ENCODE measurements at regions not wholly inside any gene's neighbourhood (a gene's known extent, or its start where the extent isn't known, plus 50 kb on each side); places are given as distances from the start of the nearest gene placed in this dataset.
"Not testable (repeated sequence)": the region's sequence is repeated elsewhere in the genome, so short reads cannot be mapped to it uniquely, and the experiment has no call there.

GRCh38 chr7:86592185-86592584 is 51.5 kb upstream of the GRM3 start:
- no peak for DNase-seq (ENCODE audit: low spot score)

DNA sequence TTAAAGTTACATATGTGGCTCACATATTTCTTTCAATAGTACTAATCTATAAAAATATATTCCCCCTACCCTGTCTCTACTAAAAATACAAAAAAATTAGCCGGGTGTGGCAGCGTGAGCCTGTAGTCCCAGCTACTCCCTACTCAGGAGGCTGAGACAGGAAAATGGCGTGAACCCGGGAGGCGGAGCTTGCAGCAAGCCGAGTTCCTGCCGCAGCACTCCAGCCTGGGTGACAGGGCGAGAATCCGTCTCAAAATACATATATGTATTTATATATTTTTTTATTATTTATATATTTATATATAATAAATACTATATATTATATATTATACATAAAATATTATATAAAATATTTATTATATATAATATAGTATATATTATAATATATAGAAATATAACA is 69.7 kb upstream of the GRM3 start:
- DNase-seq (ENCODE audit: low spot score) = no peak

DNA sequence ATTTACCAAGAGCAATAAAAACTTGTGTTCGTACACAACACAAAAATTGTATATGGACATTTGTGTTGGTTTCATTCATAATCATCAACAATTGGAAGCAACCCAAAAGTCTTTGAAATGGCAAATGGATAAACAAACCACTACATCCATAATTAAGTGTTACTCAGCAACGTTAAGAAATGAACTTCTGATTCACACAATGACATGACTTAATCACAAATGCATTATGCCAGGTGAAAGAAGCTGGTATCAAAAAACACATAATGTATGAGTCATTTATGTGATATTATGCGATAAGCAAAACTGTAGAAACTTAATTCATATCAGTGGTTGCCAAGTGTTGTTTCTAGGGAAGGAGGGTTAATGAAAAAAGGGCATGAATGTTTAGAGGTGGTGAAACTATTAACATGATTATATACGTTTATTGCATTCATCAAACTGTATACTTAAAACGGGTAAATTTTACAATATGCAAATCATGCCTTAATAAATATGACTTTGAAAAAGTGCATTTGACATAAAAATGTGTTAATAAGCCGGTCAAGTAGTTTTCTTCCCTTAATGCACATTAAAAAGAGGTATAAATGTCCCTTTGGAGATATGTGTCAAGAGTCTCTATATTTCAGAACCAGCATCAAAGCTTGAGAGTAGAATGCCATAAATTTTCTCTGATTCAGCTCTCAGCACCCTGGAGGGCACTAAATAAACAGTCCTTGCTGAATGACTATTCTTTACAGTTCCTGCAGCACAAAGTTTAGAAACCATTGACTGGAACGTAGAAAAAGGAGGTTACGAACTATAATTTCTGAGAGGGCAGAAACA is 84.8 kb upstream of the GRM3 start:
- no peak for DNase-seq (ENCODE audit: low spot score)

GRCh38 chr7:86534641-86535040 is 109.1 kb upstream of the GRM3 start:
- no peak for DNase-seq (ENCODE audit: low spot score)

DNA sequence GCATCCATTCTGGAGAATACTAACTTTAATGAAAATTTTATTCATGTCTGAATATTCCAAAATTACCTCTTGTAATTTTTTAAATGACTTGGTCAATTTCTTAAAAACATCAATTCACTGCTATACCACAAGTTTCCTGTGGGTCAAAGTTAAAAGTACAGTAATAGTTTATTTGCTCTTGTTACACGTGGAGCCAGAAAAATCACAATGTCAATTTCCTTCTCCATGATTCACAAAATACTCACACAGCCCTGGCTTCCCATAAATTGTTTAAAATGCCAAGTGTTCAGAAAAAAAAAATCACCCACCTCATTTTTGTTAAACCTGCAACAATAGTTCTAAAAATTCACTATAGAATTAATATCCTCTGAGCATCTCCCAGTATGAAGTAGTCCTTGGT is 139.5 kb upstream of the GRM3 start:
- DNase-seq (ENCODE audit: low spot score) = no peak

GRCh38 chr7:86499986-86500385 is 143.7 kb upstream of the GRM3 start:
- DNase-seq (ENCODE audit: low spot score) = no peak

GRCh38 chr7:86485827-86486226 is 157.9 kb upstream of the GRM3 start:
- no peak for DNase-seq (ENCODE audit: low spot score)

DNA sequence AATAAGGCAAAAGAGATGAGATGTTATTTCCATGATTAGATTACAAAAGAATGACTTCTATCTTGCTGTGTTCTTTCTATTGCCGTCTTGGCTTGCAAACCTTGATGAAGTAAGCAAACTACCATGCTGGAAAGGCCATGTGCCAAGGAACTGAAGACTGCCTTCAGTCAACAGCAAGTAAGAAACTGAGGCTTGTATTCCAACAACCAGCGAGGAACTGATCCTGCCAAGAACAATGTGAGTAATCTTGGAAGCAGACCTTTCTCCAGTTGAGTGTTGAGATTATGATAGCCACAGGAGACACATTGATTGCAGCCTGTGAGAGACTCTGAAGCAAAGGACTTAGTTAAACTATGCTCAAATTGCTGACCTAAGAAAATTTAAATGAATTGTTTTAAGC is 164.6 kb upstream of the GRM3 start:
- DNase-seq (ENCODE audit: low spot score) = no peak

DNA sequence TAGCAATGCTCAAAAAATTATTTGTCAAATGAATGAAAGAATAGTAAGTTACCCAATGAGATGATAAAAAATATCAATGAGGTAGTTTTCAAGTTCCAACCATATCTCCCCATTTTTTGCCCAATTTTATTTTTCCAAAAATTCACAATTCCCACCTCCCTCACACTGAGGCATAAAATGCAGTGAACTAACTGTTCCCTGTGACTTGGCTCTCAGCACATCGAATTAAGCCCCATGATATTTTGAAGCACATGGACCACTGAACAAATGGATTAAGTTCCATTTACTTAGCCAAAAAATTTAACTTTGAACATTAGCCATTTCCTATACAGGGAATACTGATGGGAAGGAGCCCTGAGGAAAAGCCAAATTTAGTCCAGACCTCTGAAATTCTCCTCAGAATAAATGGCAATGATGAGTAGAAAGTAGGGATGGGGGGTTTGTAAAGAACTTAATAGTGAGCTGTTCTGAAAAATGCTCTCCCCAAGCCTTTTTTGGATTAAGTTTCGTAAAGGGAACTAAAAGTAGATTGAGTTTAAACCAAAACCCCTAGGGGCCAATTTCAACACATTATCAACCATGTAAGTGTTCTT is 166.3 kb upstream of the GRM3 start:
- no peak for DNase-seq (ENCODE audit: low spot score)

GRCh38 chr7:86470763-86471162 is 172.9 kb upstream of the GRM3 start:
- no peak for DNase-seq (ENCODE audit: low spot score)

GRCh38 chr7:86469680-86470295 is 173.9 kb upstream of the GRM3 start:
- DNase-seq (ENCODE audit: low spot score) = peak; percentile 77

- DNase-seq (ENCODE audit: low spot score) = no peak
Observed at GRCh38 chr7:86454753-86455152, 189.0 kb upstream of the GRM3 start.

DNA sequence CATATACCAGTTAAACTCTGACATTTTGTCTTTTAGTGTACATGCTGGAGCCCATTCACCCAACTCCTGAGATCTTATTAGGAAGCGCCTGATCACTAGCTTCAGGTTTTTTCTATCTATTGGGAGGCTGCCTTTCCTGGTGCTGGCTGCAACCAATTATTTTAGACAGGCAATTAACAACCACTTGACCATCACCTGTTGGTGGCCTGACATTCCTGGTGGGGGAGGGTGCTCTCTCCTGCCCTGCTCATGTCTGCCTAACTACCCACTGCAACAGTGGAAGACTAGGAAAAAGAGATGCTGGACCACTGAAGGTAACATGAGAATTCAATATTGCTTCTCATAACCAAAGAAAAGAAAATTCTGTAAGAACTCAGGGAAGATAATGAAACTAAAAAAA is 190.3 kb upstream of the GRM3 start:
- DNase-seq (ENCODE audit: low spot score) = no peak

- DNase-seq (ENCODE audit: low spot score) = no peak
Observed at GRCh38 chr7:86448856-86449255, 194.9 kb upstream of the GRM3 start.

DNA sequence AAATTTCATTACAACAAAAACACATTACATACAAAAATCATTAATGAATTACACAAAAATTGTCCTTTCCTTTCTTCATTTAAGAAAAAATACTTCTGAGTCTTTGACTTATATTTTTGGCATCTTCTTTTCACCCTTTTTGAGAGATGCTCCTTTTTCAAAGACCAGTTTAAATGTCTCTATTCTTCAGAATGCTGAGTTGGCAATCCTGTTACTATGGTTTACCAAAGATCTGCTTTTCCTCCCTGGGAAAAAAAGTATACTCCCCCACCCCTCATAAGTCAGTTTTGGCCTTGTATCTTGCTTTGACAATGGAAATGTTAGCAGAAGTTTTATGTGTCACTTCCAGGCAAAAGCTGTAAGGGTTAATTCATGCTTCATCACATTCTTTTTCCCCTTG is 198.4 kb upstream of the GRM3 start:
- DNase-seq (ENCODE audit: low spot score) = no peak

GRCh38 chr7:86444245-86444644 is 199.5 kb upstream of the GRM3 start:
- no peak for DNase-seq (ENCODE audit: low spot score)

GRCh38 chr7:86440420-86440819 is 203.3 kb upstream of the GRM3 start:
- not testable (repeated sequence) for DNase-seq (ENCODE audit: low spot score)

GRCh38 chr7:86437951-86438450 is 205.7 kb upstream of the GRM3 start:
- DNase-seq (ENCODE audit: low spot score) = no peak

GRCh38 chr7:86431761-86432160 is 211.9 kb upstream of the GRM3 start:
- DNase-seq (ENCODE audit: low spot score) = no peak

GRCh38 chr7:86411814-86412213 is 231.9 kb upstream of the GRM3 start:
- DNase-seq (ENCODE audit: low spot score) = no peak

- DNase-seq (ENCODE audit: low spot score) = no peak
Observed at GRCh38 chr7:86407291-86407690, 236.4 kb upstream of the GRM3 start.

GRCh38 chr7:86391813-86392212 is 251.9 kb upstream of the GRM3 start:
- DNase-seq (ENCODE audit: low spot score) = no peak

- DNase-seq (ENCODE audit: low spot score) = not testable (repeated sequence)
Observed at GRCh38 chr7:86375602-86376001, 268.1 kb upstream of the GRM3 start.
